ENCODE measurements at regions not wholly inside any gene's neighbourhood (a gene's known extent, or its start where the extent isn't known, plus 50 kb on each side); places are given as distances from the start of the nearest gene placed in this dataset.

- TF ChIP-seq, protein P1, sequence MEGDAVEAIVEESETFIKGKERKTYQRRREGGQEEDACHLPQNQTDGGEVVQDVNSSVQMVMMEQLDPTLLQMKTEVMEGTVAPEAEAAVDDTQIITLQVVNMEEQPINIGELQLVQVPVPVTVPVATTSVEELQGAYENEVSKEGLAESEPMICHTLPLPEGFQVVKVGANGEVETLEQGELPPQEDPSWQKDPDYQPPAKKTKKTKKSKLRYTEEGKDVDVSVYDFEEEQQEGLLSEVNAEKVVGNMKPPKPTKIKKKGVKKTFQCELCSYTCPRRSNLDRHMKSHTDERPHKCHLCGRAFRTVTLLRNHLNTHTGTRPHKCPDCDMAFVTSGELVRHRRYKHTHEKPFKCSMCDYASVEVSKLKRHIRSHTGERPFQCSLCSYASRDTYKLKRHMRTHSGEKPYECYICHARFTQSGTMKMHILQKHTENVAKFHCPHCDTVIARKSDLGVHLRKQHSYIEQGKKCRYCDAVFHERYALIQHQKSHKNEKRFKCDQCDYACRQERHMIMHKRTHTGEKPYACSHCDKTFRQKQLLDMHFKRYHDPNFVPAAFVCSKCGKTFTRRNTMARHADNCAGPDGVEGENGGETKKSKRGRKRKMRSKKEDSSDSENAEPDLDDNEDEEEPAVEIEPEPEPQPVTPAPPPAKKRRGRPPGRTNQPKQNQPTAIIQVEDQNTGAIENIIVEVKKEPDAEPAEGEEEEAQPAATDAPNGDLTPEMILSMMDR (IDR thresholded peaks at IDR 0.05): no peak
- TF ChIP-seq SIN3A (IDR thresholded peaks at IDR 0.05; ENCODE audit: borderline replicate concordance, insufficient read depth, low read depth, low read length) (no peak), POLR2AphosphoS5 (IDR thresholded peaks at IDR 0.05; ENCODE audit: low read depth, low read length) (no peak)
These were observed 762.6 kb downstream of the BRINP1 start for GRCh38 chr9:118606668-118607067.

All from Panc1 (cell line).